HG02642 (cell line): ENCODE measurements at regions not wholly inside any gene's neighbourhood (a gene's known extent, or its start where the extent isn't known, plus 50 kb on each side); places are given as distances from the start of the nearest gene placed in this dataset.
"Not testable (repeated sequence)": the region's sequence is repeated elsewhere in the genome, so short reads cannot be mapped to it uniquely, and the experiment has no call there.

Experiments
- ATAC-seq: cut with Tn5 transposase; IDR thresholded peaks from one replicate; pipeline ENCODE4 v1.9.1; 2021; ENCODE audit warnings: mild to moderate bottlenecking; ENCODE audit not compliant: unreplicated experiment, poor library complexity

DNA sequence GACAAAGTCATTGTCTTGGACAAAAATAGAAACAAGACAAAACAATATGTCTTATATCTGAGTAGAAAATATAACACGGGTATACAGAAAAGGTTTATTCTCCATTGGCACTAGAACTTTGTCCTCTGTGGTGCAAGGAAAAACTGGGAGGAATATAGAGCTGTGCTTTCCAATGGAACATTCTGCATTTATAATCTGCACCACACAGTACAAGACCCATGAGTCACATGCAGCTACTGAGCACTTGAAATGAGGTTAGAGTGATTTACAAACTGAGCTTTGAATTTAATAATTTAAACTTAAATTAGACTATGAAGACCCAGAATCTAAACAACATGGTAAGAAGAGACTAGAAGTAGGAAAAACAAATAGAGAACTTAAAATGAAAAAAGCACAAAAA is 86.1 kb downstream of the RAP2A start:
- ATAC-seq, result no peak

DNA sequence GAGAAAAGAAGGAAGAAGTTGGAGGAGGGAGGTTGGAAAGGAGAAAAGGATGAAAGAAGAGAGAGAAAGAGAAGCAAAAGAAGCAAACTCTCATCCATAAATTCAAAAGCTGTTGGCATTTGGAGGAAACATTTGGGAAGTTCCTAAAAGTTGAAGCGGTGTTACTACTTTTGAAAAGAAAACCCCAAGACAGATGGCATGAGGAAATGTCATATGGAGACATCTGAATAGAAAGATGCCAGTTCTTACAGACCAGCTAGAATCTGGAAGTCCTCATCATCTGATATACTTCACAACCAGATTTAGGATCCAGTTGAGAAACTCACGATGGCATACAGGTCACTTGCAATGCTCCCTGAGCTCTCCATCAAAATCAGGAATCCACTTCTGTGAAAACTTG is 86.9 kb downstream of the RAP2A start:
- no peak for ATAC-seq

DNA sequence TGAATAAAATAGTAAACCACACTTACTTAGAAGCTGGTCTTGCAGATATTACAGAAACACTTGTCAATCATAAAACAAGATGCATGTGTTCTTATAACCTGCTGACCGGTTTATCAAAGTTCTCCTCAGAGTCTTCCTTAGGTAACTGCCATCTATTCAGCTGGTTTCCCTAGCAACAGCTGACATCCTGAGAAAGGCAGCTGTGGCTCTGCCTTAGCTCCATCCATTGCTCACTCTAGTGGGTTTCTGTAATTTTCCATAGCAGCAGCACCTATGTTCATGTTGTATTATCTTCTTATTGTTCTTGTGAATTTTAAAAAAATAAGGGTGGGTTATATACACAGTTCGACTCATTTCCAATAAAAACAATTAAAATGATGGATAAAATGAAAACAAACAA is 87.8 kb downstream of the RAP2A start:
- ATAC-seq, result no peak

DNA sequence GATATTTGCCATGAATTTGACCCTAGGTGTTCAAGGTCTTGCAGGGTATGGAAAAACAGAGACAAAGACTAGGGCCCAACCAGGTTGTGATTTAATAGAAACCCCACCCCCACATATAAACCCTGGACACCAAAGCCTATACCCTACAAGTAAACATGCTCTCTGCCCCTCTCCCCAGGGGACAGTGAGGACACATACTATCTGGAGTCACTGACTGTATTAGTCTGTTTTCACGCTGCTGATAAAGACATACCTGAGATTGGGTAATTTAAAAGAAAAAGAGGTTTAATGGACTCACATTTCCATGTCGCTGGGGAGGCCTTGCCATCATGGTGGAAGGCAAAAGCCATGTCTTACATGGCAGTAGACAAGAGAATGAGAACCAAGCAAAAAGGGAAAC is 88.3 kb downstream of the RAP2A start:
- no peak for ATAC-seq

DNA sequence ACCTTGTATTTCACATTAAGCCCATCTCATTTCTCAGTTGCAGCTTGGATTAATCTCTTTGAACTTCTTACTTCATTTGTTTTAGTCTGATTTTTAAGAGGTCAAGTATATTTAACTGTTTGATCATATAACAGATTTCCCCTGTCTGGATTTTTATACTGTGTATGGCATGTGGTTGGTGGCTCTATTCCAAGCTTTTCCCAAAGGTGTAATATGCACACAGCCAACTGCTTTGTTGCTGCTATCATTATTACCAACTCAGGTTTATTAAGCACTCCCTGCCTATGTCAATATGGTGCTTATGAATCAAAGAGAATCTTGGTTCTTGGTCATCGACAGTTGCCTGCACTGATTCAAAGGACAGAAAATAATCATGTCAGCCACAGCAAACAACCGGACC is 92.6 kb downstream of the RAP2A start:
- ATAC-seq, result no peak

DNA sequence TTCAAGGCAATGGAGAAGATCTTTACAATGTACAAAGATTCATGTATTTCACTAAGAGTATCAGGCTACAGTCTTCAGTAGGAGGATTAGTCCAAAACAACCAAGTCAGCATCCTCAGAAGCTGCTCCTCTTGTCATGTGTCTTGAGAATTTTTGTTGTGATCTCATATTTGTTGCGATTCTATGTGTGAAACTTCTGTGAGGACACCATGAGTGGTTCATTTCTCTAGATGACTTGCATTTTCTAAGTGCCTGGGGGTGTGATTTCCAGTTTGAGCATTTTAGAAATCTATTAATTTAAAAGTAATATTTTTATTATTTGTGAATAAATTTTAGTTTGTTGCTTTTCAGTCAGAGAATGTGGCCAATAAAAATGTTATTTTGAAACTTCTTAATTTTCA is 94.5 kb downstream of the RAP2A start:
- no peak for ATAC-seq

DNA sequence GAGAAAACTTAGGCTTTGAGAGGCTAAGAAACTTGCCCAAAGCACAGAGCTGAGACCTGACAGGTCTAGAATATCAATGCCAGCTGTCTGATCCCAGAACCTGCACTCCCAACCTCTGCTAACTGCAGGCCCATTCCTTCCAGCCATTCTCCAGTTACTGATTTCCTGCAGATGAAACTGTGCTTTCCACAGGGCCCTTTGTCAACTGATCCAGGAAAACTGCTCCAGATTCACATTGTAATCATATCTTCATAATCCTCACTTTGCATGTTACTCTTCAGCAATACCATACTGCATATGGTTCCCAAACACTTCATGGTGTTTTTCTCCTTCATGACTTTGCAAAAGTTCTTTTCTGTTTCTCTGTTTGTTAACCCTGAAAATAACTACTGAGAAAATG is 100.6 kb downstream of the RAP2A start:
- no peak for ATAC-seq

DNA sequence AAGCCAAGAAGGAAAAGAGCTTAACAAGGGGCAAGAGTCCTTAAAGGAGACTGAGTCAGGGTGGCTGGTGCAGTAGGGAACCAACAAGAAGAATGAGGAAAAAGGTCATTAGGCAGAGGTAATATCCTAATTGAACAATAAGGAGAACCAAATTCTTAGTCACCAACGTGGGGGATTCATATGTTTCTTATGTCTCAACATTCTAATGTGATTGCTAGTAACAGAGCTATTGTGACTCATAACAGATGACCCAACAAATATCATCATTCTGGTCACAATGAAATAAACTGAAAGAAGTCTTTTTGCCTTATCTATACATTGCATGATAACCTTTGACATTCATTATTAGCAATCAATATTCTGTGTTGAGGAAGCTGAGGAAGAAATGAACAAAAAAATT is 101.6 kb downstream of the RAP2A start:
- no peak for ATAC-seq

DNA sequence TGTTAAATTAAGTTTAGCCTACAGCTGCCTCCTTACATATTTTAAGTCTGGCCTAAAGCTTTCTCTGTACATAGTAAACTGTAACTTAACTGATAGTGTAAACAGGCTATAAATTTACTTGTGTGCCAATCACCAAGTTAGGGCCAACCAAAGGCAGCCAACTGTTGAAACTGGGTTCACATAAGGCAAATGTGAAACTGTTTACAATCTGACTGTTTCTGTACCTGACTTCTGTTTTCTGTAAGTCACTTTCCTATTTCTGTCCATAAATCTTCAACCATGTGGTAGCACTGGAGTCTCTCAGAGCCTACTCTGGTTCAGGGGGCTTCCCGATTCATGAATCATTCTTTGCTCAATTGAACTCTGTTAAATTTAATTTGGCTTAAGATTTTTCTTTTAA is 103.1 kb downstream of the RAP2A start:
- peak; percentile 84 for ATAC-seq

DNA sequence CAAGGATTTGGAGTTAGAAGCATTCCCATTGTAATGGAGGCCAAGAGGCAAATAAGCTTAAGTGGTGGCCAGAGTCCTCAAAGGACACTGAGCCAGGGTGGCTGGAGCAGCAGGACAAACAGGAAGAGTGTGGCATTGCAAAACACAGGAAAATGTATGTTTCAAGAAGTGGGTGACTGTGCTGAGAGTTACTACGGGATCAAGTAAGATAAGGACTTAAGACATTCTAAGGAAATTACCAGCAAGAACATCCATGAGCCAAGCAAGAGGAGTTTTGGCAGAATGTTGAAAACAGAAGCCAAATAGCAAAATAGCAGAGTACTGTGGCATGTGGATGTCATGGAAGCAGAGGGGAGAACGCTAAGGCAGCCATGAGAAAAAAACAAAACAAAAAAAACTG is 104.2 kb downstream of the RAP2A start:
- ATAC-seq, result no peak

DNA sequence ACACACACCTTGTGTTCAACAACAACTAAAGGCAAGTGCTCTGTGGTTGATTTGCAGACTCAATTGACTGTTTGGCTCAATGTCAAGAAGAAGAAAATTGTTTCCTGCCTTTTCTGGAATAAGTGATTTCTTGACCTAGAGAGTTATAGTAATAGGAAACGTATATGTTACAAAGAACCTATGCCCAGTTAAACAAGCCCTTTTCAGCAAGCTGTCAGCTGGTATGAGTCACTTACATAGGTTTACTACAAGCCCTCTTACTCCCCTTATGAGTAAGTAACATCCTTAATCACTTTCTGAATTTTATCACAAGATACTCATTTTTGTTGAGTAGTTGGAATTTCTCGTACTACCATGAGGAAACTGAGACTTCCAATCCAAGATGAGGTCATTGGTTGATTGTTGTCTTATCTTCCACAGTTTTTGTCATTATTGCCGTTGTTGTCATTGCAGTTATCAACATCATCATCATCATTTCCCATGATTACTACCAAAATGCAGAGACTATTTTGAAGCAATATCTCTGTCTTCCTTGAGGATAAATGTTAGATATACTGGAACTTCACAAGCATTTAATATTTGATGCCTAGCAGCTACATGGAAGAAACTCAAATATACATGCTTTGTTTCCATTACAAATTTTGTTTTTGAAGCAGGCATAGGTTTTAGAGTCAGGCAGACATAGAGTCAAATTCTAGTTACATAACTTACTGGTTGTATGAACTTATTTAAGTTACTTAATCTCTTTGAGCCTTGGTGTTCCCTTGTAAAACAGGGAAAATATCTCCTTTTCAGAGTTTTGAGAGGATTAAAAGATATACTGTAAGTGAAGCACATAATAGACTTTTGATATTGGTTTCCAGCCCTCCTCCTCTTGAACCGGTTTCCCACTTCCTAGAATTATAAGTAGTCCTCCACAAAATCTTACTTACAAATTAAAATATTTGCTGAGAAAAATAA is 106.0 kb downstream of the RAP2A start:
- peak; percentile 56 for ATAC-seq

DNA sequence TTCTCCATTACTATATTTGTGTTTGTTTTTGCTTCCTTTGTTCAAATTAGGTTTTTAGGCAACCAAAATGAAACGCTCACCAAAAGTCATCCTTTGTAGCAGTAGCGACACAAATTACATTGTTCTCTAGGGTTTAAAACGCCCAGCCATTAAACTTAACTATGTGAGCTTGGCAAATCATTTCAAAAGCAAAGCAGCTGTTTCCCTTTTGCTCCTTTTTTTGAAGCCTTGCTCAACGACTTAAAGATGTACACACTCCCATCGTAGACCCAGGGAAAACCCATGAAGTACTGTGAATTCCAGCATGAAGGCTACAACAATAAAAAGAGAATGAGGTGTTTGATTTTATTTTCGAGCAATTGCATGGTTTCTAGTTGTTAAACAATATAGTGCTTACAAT is 106.7 kb downstream of the RAP2A start:
- no peak for ATAC-seq

DNA sequence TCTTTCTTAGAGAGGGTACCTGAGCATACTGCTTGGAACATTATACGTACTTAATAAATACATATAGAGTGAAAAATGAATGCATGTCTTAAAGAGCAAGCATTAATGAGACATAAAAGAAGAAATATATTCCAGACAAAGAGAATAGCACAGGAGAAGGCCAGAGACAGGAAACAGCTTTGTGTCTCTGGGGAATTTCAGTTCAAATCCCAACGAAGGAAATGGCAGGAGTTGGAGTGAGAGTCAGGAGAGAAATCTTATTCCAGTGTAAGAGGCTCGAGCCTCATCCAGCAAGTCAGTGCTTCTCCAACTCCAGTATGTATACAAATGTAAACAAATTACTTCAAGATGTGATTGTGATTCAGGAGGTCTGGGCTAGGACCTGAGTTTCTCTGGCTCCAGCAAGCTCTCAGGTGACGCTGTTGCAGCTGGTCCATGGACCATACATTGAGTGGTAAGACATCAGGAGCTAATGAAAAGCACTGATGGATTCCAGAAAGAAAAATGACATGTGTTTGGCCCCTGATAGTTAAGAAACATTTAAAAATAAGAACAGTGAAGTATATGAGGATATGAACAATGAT is 108.2 kb downstream of the RAP2A start:
- no peak for ATAC-seq

DNA sequence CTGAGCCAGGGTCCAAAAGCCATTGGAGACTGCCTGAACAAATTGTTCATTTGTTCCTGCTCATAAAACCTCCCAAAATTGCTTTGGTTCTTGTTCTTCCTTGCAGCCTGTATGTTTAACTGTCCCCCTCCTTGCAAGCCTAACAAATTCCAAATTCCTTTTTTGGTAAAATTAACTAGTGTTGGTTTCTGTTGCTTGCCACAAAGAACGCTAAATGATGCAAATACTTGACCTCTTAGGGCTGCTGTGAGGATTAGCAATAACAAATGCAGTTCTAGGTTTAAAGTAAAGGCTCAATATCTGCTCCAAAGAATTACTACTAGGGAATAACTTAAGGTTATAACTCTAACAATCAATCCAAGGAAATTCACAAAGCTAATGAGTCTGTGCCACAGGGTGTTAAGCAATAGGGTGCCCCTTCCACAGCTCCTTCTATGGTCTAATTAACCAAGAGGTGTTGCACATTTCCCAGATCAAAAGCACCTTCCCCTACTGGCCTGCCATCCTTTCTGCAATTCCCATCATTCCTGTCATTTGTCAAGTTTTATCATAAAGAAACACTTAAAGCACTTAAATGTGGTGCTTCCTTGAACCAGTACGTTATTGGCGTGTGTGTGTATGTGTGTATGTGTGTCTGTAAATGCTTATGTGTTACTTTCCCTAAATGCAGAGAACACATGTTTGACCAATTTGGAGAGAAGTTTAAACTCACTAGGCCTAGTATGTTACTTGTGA is 110.2 kb downstream of the RAP2A start:
- no peak for ATAC-seq

DNA sequence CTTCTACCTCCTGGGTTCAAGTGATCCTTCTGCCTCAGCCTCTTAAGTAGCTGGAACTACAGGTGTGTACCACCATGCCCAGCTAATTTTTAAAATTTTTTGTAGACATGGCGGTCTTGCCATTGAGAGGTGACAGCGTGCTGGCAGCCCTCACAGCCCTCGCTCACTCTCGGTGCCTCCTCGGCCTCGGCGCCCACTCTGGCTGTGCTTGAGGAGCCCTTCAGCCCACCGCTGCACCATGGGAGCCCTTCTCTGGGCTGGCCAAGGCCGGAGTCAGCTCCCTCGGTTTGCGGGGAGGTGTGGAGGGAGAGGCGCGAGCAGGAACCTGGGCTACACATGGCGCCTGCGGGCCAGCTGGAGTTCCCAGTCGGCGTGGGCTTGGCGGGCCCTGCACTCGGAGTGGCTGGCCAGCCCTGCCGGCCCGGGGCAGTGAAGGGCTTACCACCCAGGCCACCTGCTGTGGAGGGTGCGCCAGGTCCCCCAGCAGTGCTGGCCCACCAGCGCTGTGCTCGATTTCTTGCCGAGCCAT is 111.1 kb downstream of the RAP2A start:
- not testable (repeated sequence) for ATAC-seq

DNA sequence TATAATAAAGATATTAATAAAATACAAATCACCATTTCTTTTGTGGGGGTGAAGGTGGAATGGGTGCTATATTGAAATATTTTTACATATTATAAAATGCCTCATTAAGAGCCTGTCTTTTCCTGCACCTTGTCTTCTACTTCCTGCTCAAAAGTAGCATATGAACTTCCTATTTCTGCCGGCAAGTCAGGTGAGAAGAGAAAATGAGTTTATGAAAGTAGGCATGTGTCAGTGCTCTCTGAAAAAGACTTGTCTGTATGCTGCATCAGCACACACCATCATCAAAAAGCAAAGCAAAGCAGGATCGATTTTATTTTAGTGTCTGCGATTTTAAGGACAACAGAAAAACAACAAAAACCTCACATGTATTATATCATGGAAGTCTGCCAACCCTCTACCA is 114.2 kb downstream of the RAP2A start:
- peak; percentile 48 for ATAC-seq

DNA sequence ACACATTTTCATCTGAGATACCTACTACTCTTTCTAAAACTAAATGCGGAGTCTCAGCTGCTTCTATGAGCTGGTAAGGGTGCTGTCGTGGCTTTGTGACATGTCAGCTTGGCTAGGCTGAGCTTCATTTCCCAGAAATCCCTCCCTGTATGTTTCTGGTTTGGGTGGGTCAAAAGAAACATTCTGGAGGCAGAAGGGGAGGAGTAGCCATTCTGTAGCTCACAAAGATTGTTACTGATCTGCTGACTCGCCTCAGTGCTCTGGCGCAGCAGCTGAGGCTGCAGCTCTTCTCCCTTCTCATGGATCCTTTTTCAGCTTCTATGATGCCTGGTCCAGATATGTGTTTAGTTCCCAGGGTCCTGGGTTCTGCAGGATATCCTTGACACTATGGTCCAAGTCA is 114.7 kb downstream of the RAP2A start:
- ATAC-seq, result no peak

DNA sequence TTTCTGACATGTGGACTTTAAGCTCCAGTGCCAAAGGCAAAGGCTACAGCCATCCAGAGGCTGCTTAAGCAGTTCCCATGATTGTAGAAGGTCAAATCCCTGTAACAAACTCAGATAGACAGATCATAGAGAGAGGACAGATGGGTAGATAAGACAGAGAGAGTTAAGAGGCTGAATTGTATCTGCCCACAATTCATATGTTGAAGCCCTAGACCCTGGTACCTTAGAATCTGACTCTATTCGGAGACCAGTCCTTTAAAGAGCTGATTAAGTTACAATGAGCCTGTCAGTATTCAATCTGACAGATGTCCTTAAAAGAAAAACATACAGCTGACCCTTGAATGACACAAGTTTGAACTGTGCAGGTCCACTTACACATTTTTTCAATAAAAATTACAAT is 115.2 kb downstream of the RAP2A start:
- ATAC-seq, result no peak

DNA sequence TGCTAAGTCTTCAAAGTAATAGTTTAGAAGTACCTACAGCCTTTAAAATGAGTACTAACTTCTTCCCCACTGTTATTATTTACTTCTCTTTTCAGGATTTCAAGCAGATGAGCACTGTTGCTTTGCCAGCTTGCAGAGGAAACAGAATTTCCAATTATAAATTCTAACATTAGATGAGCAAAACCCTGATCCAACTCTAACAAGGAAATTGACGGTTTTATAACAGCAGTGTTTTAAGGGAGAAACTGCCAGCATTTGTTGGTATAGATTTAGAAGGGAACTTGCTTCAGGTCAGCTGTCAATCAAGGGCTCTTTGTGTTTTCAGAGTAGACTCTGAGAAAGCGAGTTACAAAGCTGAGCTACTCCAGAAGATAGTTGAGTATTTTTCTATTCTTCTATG is 120.5 kb downstream of the RAP2A start:
- ATAC-seq, result no peak

DNA sequence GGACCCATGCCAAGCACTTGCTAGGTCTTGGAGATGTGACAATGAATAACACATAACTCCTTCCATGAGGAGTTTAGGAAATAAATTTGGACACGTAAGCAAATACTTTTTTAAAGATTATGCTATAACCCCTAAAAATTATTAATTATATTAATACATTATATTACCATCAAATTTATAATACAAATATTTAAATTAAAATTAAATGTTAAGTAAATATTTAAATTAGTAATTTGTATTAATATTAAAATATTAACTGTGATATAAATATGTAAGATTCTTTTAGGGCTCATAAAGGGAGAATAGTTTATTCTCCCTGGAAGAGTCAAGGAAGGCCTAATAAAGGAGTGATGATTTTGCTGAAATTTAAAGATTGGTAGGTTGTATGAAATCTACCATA is 121.1 kb downstream of the RAP2A start:
- no peak for ATAC-seq

DNA sequence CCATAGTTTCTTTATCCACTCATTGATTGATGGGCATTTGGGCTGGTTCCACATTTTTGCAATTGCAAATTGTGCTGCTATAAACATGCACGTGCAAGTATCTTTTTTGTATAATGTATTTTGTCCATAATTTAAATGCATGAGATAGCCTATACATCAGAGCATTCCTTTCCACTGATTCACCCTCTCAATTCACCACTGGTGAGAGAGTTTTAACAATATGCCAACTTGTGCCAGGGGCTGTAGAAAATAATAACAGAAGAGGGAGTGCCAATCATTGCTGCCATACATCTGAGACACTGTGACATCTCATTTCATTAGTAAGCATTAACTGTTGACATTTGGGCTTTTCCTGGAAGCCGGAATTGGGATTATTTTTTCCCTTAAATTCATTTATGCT is 125.1 kb downstream of the RAP2A start:
- no peak for ATAC-seq
